Neural crest cell (in vitro differentiated cells): ENCODE measurements at regions not wholly inside any gene's neighbourhood (a gene's known extent, or its start where the extent isn't known, plus 50 kb on each side); places are given as distances from the start of the nearest gene placed in this dataset.

Experiments
- DNase-seq: peaks from one replicate; pipeline ENCODE4 v3.0.0; 2021; ENCODE audit warnings: low read depth, mixed read lengths, low spot score
- H3K27ac Mint-ChIP-seq: one replicate; pipeline ENCODE4 v1.8.0; 2021; ENCODE audit warnings: mild to moderate bottlenecking, mixed read lengths; ENCODE audit not compliant: unreplicated experiment
- H3K27me3 Mint-ChIP-seq: 2 replicates; pipeline ENCODE4 v1.8.0; 2021; ENCODE audit warnings: low read depth, mild to moderate bottlenecking, mixed read lengths
- H3K36me3 Mint-ChIP-seq: 2 replicates; pipeline ENCODE4 v1.8.0; 2021; ENCODE audit warnings: low read depth, mild to moderate bottlenecking, mixed read lengths
- H3K4me1 Mint-ChIP-seq: 2 replicates; pipeline ENCODE4 v1.8.0; 2021; ENCODE audit warnings: mixed read lengths
- H3K4me3 Mint-ChIP-seq: one replicate; pipeline ENCODE4 v1.8.0; 2021; ENCODE audit warnings: mild to moderate bottlenecking, mixed read lengths
- H3K9me3 Mint-ChIP-seq: 2 replicates; pipeline ENCODE4 v1.8.0; 2021; ENCODE audit warnings: mixed read lengths
- TF ChIP-seq, protein P1 (sequence below): fragments of 200-600 bp; sonication (generic); conservative IDR thresholded peaks from 2 replicates; pipeline ENCODE4 v1.5.0; 2021; ENCODE audit warnings: antibody characterized with exemption, mild to moderate bottlenecking

DNA sequence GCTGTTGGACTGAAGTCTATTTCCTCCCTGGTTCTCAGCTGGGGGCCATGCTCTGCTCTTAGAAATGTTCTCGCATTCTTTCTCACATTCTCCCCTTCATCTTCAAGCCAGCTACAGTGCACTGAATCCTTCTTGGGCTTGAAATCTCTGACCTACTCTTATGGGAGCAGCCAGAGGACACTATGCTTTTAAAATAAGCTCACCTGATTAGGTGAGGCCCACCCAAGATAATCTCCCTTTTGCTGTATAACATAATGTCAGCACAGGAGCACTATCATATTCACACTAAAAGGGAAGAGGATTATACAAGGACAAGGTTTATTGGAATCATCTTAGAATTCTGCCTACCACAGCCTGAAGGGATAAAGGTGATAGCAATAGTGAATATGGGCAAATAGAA, 146.3 kb downstream of the ZNF674 start:
- no peak overlapping the region for H3K4me3 Mint-ChIP-seq
- peaks cover 8% of the 10 kb centered on the region for H3K36me3 Mint-ChIP-seq
- TF ChIP-seq, protein P1, sequence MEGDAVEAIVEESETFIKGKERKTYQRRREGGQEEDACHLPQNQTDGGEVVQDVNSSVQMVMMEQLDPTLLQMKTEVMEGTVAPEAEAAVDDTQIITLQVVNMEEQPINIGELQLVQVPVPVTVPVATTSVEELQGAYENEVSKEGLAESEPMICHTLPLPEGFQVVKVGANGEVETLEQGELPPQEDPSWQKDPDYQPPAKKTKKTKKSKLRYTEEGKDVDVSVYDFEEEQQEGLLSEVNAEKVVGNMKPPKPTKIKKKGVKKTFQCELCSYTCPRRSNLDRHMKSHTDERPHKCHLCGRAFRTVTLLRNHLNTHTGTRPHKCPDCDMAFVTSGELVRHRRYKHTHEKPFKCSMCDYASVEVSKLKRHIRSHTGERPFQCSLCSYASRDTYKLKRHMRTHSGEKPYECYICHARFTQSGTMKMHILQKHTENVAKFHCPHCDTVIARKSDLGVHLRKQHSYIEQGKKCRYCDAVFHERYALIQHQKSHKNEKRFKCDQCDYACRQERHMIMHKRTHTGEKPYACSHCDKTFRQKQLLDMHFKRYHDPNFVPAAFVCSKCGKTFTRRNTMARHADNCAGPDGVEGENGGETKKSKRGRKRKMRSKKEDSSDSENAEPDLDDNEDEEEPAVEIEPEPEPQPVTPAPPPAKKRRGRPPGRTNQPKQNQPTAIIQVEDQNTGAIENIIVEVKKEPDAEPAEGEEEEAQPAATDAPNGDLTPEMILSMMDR = no peak
- H3K27me3 Mint-ChIP-seq = no peaks in the 10 kb centered on the region
- no peaks in the 10 kb centered on the region for H3K4me1 Mint-ChIP-seq
- DNase-seq = no peak
- peaks cover 18% of the 10 kb centered on the region for H3K9me3 Mint-ChIP-seq
- H3K27ac Mint-ChIP-seq = no peak overlapping the region

DNA sequence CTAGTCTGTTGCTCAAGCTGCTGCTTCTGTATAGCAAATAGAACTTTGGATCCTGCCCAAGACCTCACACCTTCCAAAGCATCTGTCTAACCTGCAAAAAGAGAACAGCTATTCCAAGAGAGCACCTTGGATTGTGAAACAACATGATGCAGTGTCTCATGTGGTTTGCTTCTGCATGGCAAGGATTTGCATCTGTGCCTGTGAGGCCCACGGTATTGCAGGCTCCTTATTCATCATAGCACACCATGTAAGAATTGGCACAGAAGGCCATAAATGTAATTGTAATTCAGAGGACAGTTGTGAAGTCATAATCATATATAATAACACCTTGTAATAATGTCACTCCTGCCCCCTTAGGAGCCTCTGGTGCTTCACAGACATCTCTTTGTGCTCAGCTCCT, 147.1 kb downstream of the ZNF674 start:
- Mint-ChIP-seq H3K27me3 (no peaks in the 10 kb centered on the region), H3K36me3 (peaks cover 8% of the 10 kb centered on the region), H3K27ac (no peak overlapping the region), H3K4me3 (no peak overlapping the region), H3K9me3 (peaks cover 18% of the 10 kb centered on the region), H3K4me1 (no peaks in the 10 kb centered on the region)
- TF ChIP-seq, protein P1 = no peak
- DNase-seq = no peak

- TF ChIP-seq, protein P1 = peak; percentile 46
- Mint-ChIP-seq H3K4me3 (no peak overlapping the region), H3K27me3 (no peaks in the 10 kb centered on the region), H3K27ac (no peak overlapping the region), H3K9me3 (peaks cover 21% of the 10 kb centered on the region), H3K36me3 (peaks cover 4% of the 10 kb centered on the region), H3K4me1 (no peaks in the 10 kb centered on the region)
- no peak for DNase-seq
These were observed 158.7 kb downstream of the ZNF674 start for GRCh38 chrX:46386511-46386910.

GRCh38 chrX:46383006-46383405, 162.2 kb downstream of the ZNF674 start:
- peaks cover 12% of the 10 kb centered on the region for H3K9me3 Mint-ChIP-seq
- no peaks in the 10 kb centered on the region for H3K27me3 Mint-ChIP-seq
- TF ChIP-seq, protein P1 = no peak
- DNase-seq = no peak
- H3K36me3 Mint-ChIP-seq = no peaks in the 10 kb centered on the region
- H3K4me1 Mint-ChIP-seq = no peaks in the 10 kb centered on the region
- H3K4me3 Mint-ChIP-seq = no peak overlapping the region
- H3K27ac Mint-ChIP-seq = no peak overlapping the region

DNA sequence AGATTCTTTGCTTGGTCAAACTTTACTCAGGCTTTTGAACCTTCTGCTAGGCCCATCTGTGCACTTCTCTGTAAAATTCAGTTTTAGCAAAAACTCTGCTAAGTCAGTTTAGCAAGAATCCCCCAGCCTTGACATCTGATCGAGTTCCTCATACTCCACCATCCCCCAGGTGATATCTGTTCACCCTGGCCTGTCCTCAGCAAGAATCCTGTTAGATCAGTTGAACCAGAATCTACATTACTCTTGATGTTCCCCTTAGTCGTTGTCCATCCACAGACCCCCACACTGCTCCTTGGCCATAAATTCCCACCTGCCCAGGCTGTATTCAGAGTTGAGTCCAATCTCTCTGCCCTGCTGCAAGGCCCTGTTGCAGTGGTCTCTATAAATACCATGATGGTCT, 162.6 kb downstream of the ZNF674 start:
- Mint-ChIP-seq H3K9me3 (peaks cover 10% of the 10 kb centered on the region), H3K4me3 (no peak overlapping the region), H3K27me3 (no peaks in the 10 kb centered on the region), H3K4me1 (no peaks in the 10 kb centered on the region), H3K27ac (no peak overlapping the region), H3K36me3 (no peaks in the 10 kb centered on the region)
- DNase-seq = no peak
- TF ChIP-seq, protein P1 = no peak

DNA sequence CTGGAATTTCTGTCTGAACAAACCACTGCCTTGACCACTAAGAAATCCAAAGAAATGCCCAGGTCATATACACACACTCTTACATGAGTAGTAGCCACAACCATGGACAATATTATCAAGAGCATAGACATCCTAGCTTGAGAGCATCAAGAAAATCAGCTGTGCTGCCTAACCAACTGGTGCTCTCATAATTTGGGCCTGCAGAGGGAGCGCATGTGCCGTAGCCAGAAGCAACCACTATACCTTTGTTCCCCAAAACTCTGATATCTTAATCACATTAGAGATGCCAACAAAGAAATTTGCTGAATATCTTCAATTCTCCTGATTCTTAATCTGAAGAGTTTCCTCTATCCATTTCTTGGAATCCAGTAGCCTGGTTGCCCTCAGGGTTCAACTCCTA, 163.6 kb downstream of the ZNF674 start:
- Mint-ChIP-seq H3K4me1 (no peaks in the 10 kb centered on the region), H3K27ac (no peak overlapping the region), H3K9me3 (peaks cover 5% of the 10 kb centered on the region), H3K27me3 (no peaks in the 10 kb centered on the region), H3K4me3 (no peak overlapping the region), H3K36me3 (no peaks in the 10 kb centered on the region)
- TF ChIP-seq, protein P1 = peak; percentile 46
- peak; percentile 10 for DNase-seq
